ENCODE measurements at regions not wholly inside any gene's neighbourhood (a gene's known extent, or its start where the extent isn't known, plus 50 kb on each side); places are given as distances from the start of the nearest gene placed in this dataset.

GRCh38 chr9:126215486-126215885 is 111.1 kb upstream of the MVB12B start:
- Histone ChIP-seq H3K36me3 (ENCODE audit: insufficient read depth) (no peaks in the 10 kb centered on the region), H3K27me3 (ENCODE audit: insufficient read depth, low read depth) (no peaks in the 10 kb centered on the region; the same call in 1 of the 2 replicates), H2AFZ (ENCODE audit: low read depth) (no peak overlapping the region), H3K4me1 (ENCODE audit: low read depth, poor library complexity, severe bottlenecking) (no peaks in the 10 kb centered on the region), H3K9ac (no peak overlapping the region), H3K4me3 (IDR thresholded peaks at IDR 0.05; ENCODE audit: insufficient read depth, low read depth, low read length) (no peak overlapping the region), H3K79me2 (ENCODE audit: insufficient read depth, low read depth) (no peaks in the 10 kb centered on the region), H4K20me1 (ENCODE audit: insufficient read depth) (no peaks in the 10 kb centered on the region), H3K27ac (no peak overlapping the region), H3K4me2 (no peak overlapping the region)
- no peak for TF ChIP-seq CTCF (conservative IDR thresholded peaks at IDR 0.05; ENCODE audit: low read depth, low read length)

- Histone ChIP-seq H3K36me3 (ENCODE audit: insufficient read depth) (no peaks in the 10 kb centered on the region), H3K4me1 (ENCODE audit: low read depth, poor library complexity, severe bottlenecking) (no peaks in the 10 kb centered on the region), H3K27ac (no peak overlapping the region), H3K4me2 (no peak overlapping the region), H4K20me1 (ENCODE audit: insufficient read depth) (no peaks in the 10 kb centered on the region), H3K79me2 (ENCODE audit: insufficient read depth, low read depth) (no peaks in the 10 kb centered on the region), H3K9ac (no peak overlapping the region), H3K4me3 (IDR thresholded peaks at IDR 0.05; ENCODE audit: insufficient read depth, low read depth, low read length) (no peak overlapping the region), H2AFZ (ENCODE audit: low read depth) (no peak overlapping the region), H3K27me3 (ENCODE audit: insufficient read depth, low read depth) (no peaks in the 10 kb centered on the region; the same call in 1 of the 2 replicates)
- TF ChIP-seq CTCF (conservative IDR thresholded peaks at IDR 0.05; ENCODE audit: low read depth, low read length): no peak
These were observed 109.8 kb upstream of the MVB12B start for GRCh38 chr9:126216826-126217225.

GRCh38 chr9:126217250-126217653 is 109.4 kb upstream of the MVB12B start:
- no peak overlapping the region for H3K27ac ChIP-seq
- no peaks in the 10 kb centered on the region for H3K79me2 ChIP-seq (ENCODE audit: insufficient read depth, low read depth)
- H3K4me2 ChIP-seq: no peak overlapping the region
- no peak overlapping the region for H3K9ac ChIP-seq
- no peak overlapping the region for H3K4me3 ChIP-seq (IDR thresholded peaks at IDR 0.05; ENCODE audit: insufficient read depth, low read depth, low read length)
- no peaks in the 10 kb centered on the region for H3K4me1 ChIP-seq (ENCODE audit: low read depth, poor library complexity, severe bottlenecking)
- H3K36me3 ChIP-seq (ENCODE audit: insufficient read depth): no peaks in the 10 kb centered on the region
- H3K27me3 ChIP-seq (ENCODE audit: insufficient read depth, low read depth): no peaks in the 10 kb centered on the region; the same call in 1 of the 2 replicates
- no peak for TF ChIP-seq CTCF (conservative IDR thresholded peaks at IDR 0.05; ENCODE audit: low read depth, low read length)
- H4K20me1 ChIP-seq (ENCODE audit: insufficient read depth): no peaks in the 10 kb centered on the region
- H2AFZ ChIP-seq (ENCODE audit: low read depth): no peak overlapping the region

- Histone ChIP-seq H3K79me2 (ENCODE audit: insufficient read depth, low read depth) (no peaks in the 10 kb centered on the region), H3K4me2 (no peak overlapping the region)
- no peak for TF ChIP-seq CTCF (conservative IDR thresholded peaks at IDR 0.05; ENCODE audit: low read depth, low read length)
These were observed 108.8 kb upstream of the MVB12B start for GRCh38 chr9:126217797-126218196.

More at GRCh38 chr9:126217797-126218196, 108.8 kb upstream of the MVB12B start:
- Histone ChIP-seq H3K9ac (no peak overlapping the region), H3K4me1 (ENCODE audit: low read depth, poor library complexity, severe bottlenecking) (no peaks in the 10 kb centered on the region), H3K36me3 (ENCODE audit: insufficient read depth) (no peaks in the 10 kb centered on the region), H3K27ac (no peak overlapping the region), H3K4me3 (IDR thresholded peaks at IDR 0.05; ENCODE audit: insufficient read depth, low read depth, low read length) (no peak overlapping the region), H4K20me1 (ENCODE audit: insufficient read depth) (no peaks in the 10 kb centered on the region), H3K27me3 (ENCODE audit: insufficient read depth, low read depth) (no peaks in the 10 kb centered on the region; the same call in 1 of the 2 replicates), H2AFZ (ENCODE audit: low read depth) (no peak overlapping the region)
